Superior temporal gyrus (tissue), 1 donor: ENCODE measurements at regions not wholly inside any gene's neighbourhood (a gene's known extent, or its start where the extent isn't known, plus 50 kb on each side); places are given as distances from the start of the nearest gene placed in this dataset.
"Not testable (repeated sequence)": the region's sequence is repeated elsewhere in the genome, so short reads cannot be mapped to it uniquely, and the experiment has no call there.

Experiments
- DNase-seq: peaks from one replicate; pipeline ENCODE4 v3.0.0-alpha.2; 2016; ENCODE audit errors: extremely low spot score

GRCh38 chr6:27100921-27101320 lies 146.6 kb upstream of the PRSS16 start:
- no peak for DNase-seq

- no peak for DNase-seq
Measured at GRCh38 chr6:27101824-27102223, 145.7 kb upstream of the PRSS16 start.

- DNase-seq = no peak
Measured at GRCh38 chr6:27106382-27106781, 141.1 kb upstream of the PRSS16 start.

- no peak for DNase-seq
Measured at GRCh38 chr6:27111743-27112142, 135.8 kb upstream of the PRSS16 start.

- DNase-seq = no peak
Measured at GRCh38 chr6:27112974-27113373, 134.5 kb upstream of the PRSS16 start.

GRCh38 chr6:27119329-27119728 lies 128.2 kb upstream of the PRSS16 start:
- no peak for DNase-seq

GRCh38 chr6:27119761-27120160 lies 127.7 kb upstream of the PRSS16 start:
- DNase-seq = no peak

GRCh38 chr6:27121640-27122039 lies 125.9 kb upstream of the PRSS16 start:
- no peak for DNase-seq

- no peak for DNase-seq
Measured at GRCh38 chr6:27124252-27124657, 123.2 kb upstream of the PRSS16 start.

GRCh38 chr6:27126046-27126814 lies 121.3 kb upstream of the PRSS16 start:
- DNase-seq = no peak

- peak; percentile 85 for DNase-seq
Measured at GRCh38 chr6:27126815-27127537, 120.5 kb upstream of the PRSS16 start.

- DNase-seq = not testable (repeated sequence)
Measured at GRCh38 chr6:27127874-27128273, 119.6 kb upstream of the PRSS16 start.

GRCh38 chr6:27128311-27129094 lies 119.0 kb upstream of the PRSS16 start:
- no peak for DNase-seq

- no peak for DNase-seq
Measured at GRCh38 chr6:27129095-27129815, 118.2 kb upstream of the PRSS16 start.

- DNase-seq = no peak
Measured at GRCh38 chr6:27129917-27130316, 117.6 kb upstream of the PRSS16 start.

- DNase-seq = peak; percentile 13
Measured at GRCh38 chr6:27130668-27131428, 116.7 kb upstream of the PRSS16 start.

- not testable (repeated sequence) for DNase-seq
Measured at GRCh38 chr6:27132282-27132531, 115.3 kb upstream of the PRSS16 start.

- peak; percentile 98 for DNase-seq
Measured at GRCh38 chr6:27132532-27133280, 114.8 kb upstream of the PRSS16 start.

- peak; percentile 20 for DNase-seq
Measured at GRCh38 chr6:27133281-27134227, 113.9 kb upstream of the PRSS16 start.
